Cardiac fibroblast (primary cell): ENCODE measurements at regions not wholly inside any gene's neighbourhood (a gene's known extent, or its start where the extent isn't known, plus 50 kb on each side); places are given as distances from the start of the nearest gene placed in this dataset.

Experiments
- DNase-seq, 2 donors: peaks; one replicate each; pipeline versions ENCODE4 v3.0.0 to v3.0.0-alpha.2; 2010; ENCODE audit warnings: low read depth in 2 of 2
- H3K4me3 ChIP-seq, 2 donors: replicated peaks in 1 of 2; 1 replicate in 1 of 2; 2 replicates in 1 of 2; pipeline ENCODE4 v1.5.1; 2011; ENCODE audit warnings: low read depth in 2 of 2, low read length in 2 of 2, mild to moderate bottlenecking in 2 of 2, moderate library complexity in 1 of 2
- CTCF ChIP-seq: IDR thresholded peaks from one replicate; pipeline ENCODE4 v1.5.1; 2011; ENCODE audit warnings: low read depth, mild to moderate bottlenecking, low read length, inconsistent platforms

GRCh38 chr18:49709347-49709690, 104.0 kb downstream of the ACAA2 start:
- no peak for TF ChIP-seq CTCF
- no peak overlapping the region for H3K4me3 ChIP-seq
- DNase-seq: no peak

GRCh38 chr18:49708662-49709346, 104.5 kb downstream of the ACAA2 start:
- H3K4me3 ChIP-seq: no peak overlapping the region
- no peak for TF ChIP-seq CTCF
- DNase-seq: no peak

GRCh38 chr18:49707599-49707998, 105.7 kb downstream of the ACAA2 start:
- H3K4me3 ChIP-seq: no peak overlapping the region
- TF ChIP-seq CTCF: no peak
- DNase-seq: no peak

- no peak for TF ChIP-seq CTCF
- no peak overlapping the region for H3K4me3 ChIP-seq
- DNase-seq: peak in 1 of 2 donors; percentile 84
Measured at GRCh38 chr18:49704334-49704733, 109.0 kb downstream of the ACAA2 start.

GRCh38 chr18:49701190-49701589, 112.1 kb downstream of the ACAA2 start:
- no peak for DNase-seq
- no peak for TF ChIP-seq CTCF
- no peak overlapping the region for H3K4me3 ChIP-seq

- no peak overlapping the region for H3K4me3 ChIP-seq
- DNase-seq: no peak
- TF ChIP-seq CTCF: no peak
Measured at GRCh38 chr18:49699303-49699702, 114.0 kb downstream of the ACAA2 start.

GRCh38 chr18:49698525-49699025, 114.8 kb downstream of the ACAA2 start:
- no peak overlapping the region for H3K4me3 ChIP-seq
- DNase-seq: no peak
- no peak for TF ChIP-seq CTCF
